ENCODE measurements at regions not wholly inside any gene's neighbourhood (a gene's known extent, or its start where the extent isn't known, plus 50 kb on each side); places are given as distances from the start of the nearest gene placed in this dataset.

DNA sequence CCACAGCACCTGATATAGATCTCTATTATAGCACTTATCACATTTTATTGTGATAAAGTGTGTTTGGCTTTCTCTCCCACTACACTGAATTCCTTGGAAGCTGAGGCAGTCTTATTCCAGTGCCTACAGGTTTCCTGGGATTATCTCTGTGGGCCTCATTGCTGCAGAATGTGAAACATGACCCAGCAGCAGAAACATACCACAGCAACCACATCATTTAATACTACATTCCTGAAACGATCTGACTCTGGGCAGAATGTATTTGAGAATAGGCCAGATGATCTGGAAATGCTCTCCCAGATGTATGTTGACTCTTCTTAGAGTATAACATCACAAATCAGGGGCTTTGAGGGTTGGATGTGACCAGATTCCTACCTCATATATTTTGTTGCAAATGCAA lies 323.5 kb upstream of the TANK start:
- H3K27me3 Mint-ChIP-seq: peaks cover 9% of the 10 kb centered on the region
- no peak for TF ChIP-seq CTCF (IDR thresholded peaks at IDR 0.05)
- Histone ChIP-seq H3K36me3 (ENCODE audit: insufficient read depth, low read length) (no peaks in the 10 kb centered on the region), H3K9me3 (ENCODE audit: control insufficient read depth in 1 of 2, insufficient read depth in 1 of 2, low read length in 2 of 2) (no peaks in the 10 kb centered on the region), H3K4me3 (ENCODE audit: low read length) (no peak overlapping the region), H3K4me1 (ENCODE audit: insufficient read depth, low read length) (no peaks in the 10 kb centered on the region), H3K27ac (ENCODE audit: low read depth in 1 of 2, low read length in 2 of 2) (no peak overlapping the region), H3K27me3 (ENCODE audit: control insufficient read depth in 1 of 2, insufficient read depth in 2 of 2, low read length in 2 of 2) (no peaks in the 10 kb centered on the region)
- H3K36me3 Mint-ChIP-seq (ENCODE audit: low read depth): no peaks in the 10 kb centered on the region
- POLR2A ChIA-PET: no interaction called here
- CTCF ChIA-PET: no interaction called here
- no peak for ATAC-seq (ENCODE audit: poor library complexity)
- intact Hi-C loops (cut with DNase I, micrococcal nuclease): no loop called here
- DNase-seq: no peak
- H3K9me3 Mint-ChIP-seq: no peaks in the 10 kb centered on the region
- no peak overlapping the region for H3K27ac Mint-ChIP-seq
- H3K4me1 Mint-ChIP-seq (ENCODE audit: low read depth): no peaks in the 10 kb centered on the region
- H3K4me3 Mint-ChIP-seq: no peak overlapping the region

DNA sequence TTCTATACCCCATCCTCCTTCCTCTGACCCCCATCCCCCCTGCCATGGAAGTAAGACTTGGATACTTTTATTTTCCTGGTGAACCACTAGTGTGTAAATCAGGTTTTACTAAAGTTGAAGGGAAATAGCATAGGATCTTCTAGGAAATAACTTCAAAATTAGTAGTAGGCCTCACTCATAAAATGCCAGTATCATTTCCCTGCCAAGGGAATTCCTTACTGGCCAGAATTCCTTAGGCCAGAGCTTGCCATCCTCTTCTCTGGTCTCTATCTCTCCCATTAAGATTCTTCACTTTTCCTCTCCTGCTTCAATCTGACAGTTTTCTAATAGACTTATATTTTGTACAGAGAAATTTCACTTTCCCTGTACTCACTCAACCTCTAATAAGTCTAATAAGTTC lies 322.8 kb upstream of the TANK start:
- peaks cover 9% of the 10 kb centered on the region for H3K27me3 Mint-ChIP-seq
- Histone ChIP-seq H3K27me3 (ENCODE audit: control insufficient read depth in 1 of 2, insufficient read depth in 2 of 2, low read length in 2 of 2) (no peaks in the 10 kb centered on the region), H3K4me1 (ENCODE audit: insufficient read depth, low read length) (no peaks in the 10 kb centered on the region), H3K27ac (ENCODE audit: low read depth in 1 of 2, low read length in 2 of 2) (no peak overlapping the region), H3K36me3 (ENCODE audit: insufficient read depth, low read length) (no peaks in the 10 kb centered on the region), H3K4me3 (ENCODE audit: low read length) (no peak overlapping the region), H3K9me3 (ENCODE audit: control insufficient read depth in 1 of 2, insufficient read depth in 1 of 2, low read length in 2 of 2) (peaks cover 0 to under 1% of the 10 kb centered on the region in 2 experiments)
- ChIA-PET POLR2A (no interaction called here), CTCF (interaction anchor here (1.2 kb wide), 1 partner anchor 8 kb away, joined by 4 read pairs; no protein-coding TSS in a partner anchor)
- intact Hi-C loops (cut with DNase I, micrococcal nuclease): no loop called here
- no peaks in the 10 kb centered on the region for H3K36me3 Mint-ChIP-seq (ENCODE audit: low read depth)
- no peak for TF ChIP-seq CTCF (IDR thresholded peaks at IDR 0.05)
- H3K27ac Mint-ChIP-seq: no peak overlapping the region
- ATAC-seq (ENCODE audit: poor library complexity) (no peak), DNase-seq (no peak)
- no peaks in the 10 kb centered on the region for H3K9me3 Mint-ChIP-seq
- H3K4me3 Mint-ChIP-seq: no peak overlapping the region
- H3K4me1 Mint-ChIP-seq (ENCODE audit: low read depth): no peaks in the 10 kb centered on the region

- no peak overlapping the region for H3K27ac Mint-ChIP-seq
- H3K4me1 ChIP-seq (ENCODE audit: insufficient read depth, low read length): no peaks in the 10 kb centered on the region
- intact Hi-C loops (cut with DNase I, micrococcal nuclease): no loop called here
- no peak overlapping the region for H3K4me3 ChIP-seq (ENCODE audit: low read length)
- peaks cover 9% of the 10 kb centered on the region for H3K27me3 Mint-ChIP-seq
- no peaks in the 10 kb centered on the region for H3K4me1 Mint-ChIP-seq (ENCODE audit: low read depth)
- CTCF ChIA-PET: interaction anchor here (0.7 to 1.2 kb wide), 2 partner anchors 9 to 35 kb away, joined by 3 to 4 read pairs; no protein-coding TSS in a partner anchor
- H3K27me3 ChIP-seq (ENCODE audit: control insufficient read depth in 1 of 2, insufficient read depth in 2 of 2, low read length in 2 of 2): no peaks in the 10 kb centered on the region
- no peak overlapping the region for H3K27ac ChIP-seq (ENCODE audit: low read depth in 1 of 2, low read length in 2 of 2)
- DNase-seq (no peak), ATAC-seq (ENCODE audit: poor library complexity) (no peak)
- H3K9me3 ChIP-seq (ENCODE audit: control insufficient read depth in 1 of 2, insufficient read depth in 1 of 2, low read length in 2 of 2): peaks cover 0 to 6% of the 10 kb centered on the region in 2 experiments
- POLR2A ChIA-PET: no interaction called here
- H3K4me3 Mint-ChIP-seq: no peak overlapping the region
- H3K36me3 Mint-ChIP-seq (ENCODE audit: low read depth): no peaks in the 10 kb centered on the region
- H3K36me3 ChIP-seq (ENCODE audit: insufficient read depth, low read length): no peaks in the 10 kb centered on the region
- no peak for TF ChIP-seq CTCF (IDR thresholded peaks at IDR 0.05)
- H3K9me3 Mint-ChIP-seq: no peaks in the 10 kb centered on the region
Measured at GRCh38 chr2:160838147-160838546, 322.1 kb upstream of the TANK start.
